ENCODE measurements at regions not wholly inside any gene's neighbourhood (a gene's known extent, or its start where the extent isn't known, plus 50 kb on each side); places are given as distances from the start of the nearest gene placed in this dataset.

GRCh38 chr2:102983786-102984185 lies 222.0 kb downstream of the TMEM182 start:
- dilution Hi-C loops (cut with MboI; ENCODE audit: extremely low pct_ligation_motif_present, low sequenced_read_pairs), result no loop called here
- Histone ChIP-seq H3K79me2 (ENCODE audit: control insufficient read depth, insufficient read depth, low read length) (no peaks in the 10 kb centered on the region), H3K9me3 (ENCODE audit: control insufficient read depth, low read depth, low read length) (no peaks in the 10 kb centered on the region), H3K27me3 (ENCODE audit: control insufficient read depth, extremely low read depth, insufficient read depth, low read length) (no peaks in the 10 kb centered on the region), H3K27ac (ENCODE audit: control insufficient read depth, insufficient read depth, low read length) (no peak overlapping the region), H2AFZ (ENCODE audit: control insufficient read depth, low read length) (no peak overlapping the region), H3K9me1 (ENCODE audit: control insufficient read depth, extremely low read depth, insufficient read depth, low read length) (no peaks in the 10 kb centered on the region), H3K36me3 (ENCODE audit: control insufficient read depth in 2 of 2, extremely low read depth in 1 of 2, insufficient read depth in 2 of 2, low read length in 2 of 2) (no peaks in the 10 kb centered on the region), H3K4me3 (ENCODE audit: control insufficient read depth in 2 of 3, extremely low read depth in 1 of 3, insufficient read depth in 2 of 3, low read depth in 1 of 3, low read length in 3 of 3) (no peak overlapping the region), H3K4me2 (ENCODE audit: control insufficient read depth, extremely low read depth, insufficient read depth, low read depth, low read length) (no peak overlapping the region), H3K9ac (ENCODE audit: control insufficient read depth, extremely low read depth, insufficient read depth, low read length) (no peak overlapping the region), H3K4me1 (ENCODE audit: control insufficient read depth, extremely low read depth, insufficient read depth, low read length) (no peaks in the 10 kb centered on the region), H4K20me1 (ENCODE audit: control insufficient read depth, extremely low read depth, insufficient read depth, low read length) (no peaks in the 10 kb centered on the region)
- FAIRE-seq (no peak), DNase-seq (ENCODE audit: low read depth, low spot score) (no peak)
- no peak for TF ChIP-seq EZH2 (IDR thresholded peaks at IDR 0.05; ENCODE audit: low read length)
- TF ChIP-seq CTCF (optimal IDR thresholded peaks at IDR 0.05 in 1 of 3, IDR thresholded peaks at IDR 0.05 in 1 of 3, conservative IDR thresholded peaks at IDR 0.05 in 1 of 3; ENCODE audit: extremely low read depth in 1 of 3, insufficient read depth in 2 of 3, low read length in 3 of 3), result no peak

GRCh38 chr2:102986826-102987490 lies 225.1 kb downstream of the TMEM182 start:
- dilution Hi-C loops (cut with MboI; ENCODE audit: extremely low pct_ligation_motif_present, low sequenced_read_pairs), result no loop called here
- Histone ChIP-seq H3K4me2 (ENCODE audit: control insufficient read depth, extremely low read depth, insufficient read depth, low read depth, low read length) (no peak overlapping the region), H3K79me2 (ENCODE audit: control insufficient read depth, insufficient read depth, low read length) (no peaks in the 10 kb centered on the region), H3K9me3 (ENCODE audit: control insufficient read depth, low read depth, low read length) (no peaks in the 10 kb centered on the region), H3K36me3 (ENCODE audit: control insufficient read depth in 2 of 2, extremely low read depth in 1 of 2, insufficient read depth in 2 of 2, low read length in 2 of 2) (no peaks in the 10 kb centered on the region), H3K27ac (ENCODE audit: control insufficient read depth, insufficient read depth, low read length) (no peak overlapping the region), H3K4me3 (ENCODE audit: control insufficient read depth in 2 of 3, extremely low read depth in 1 of 3, insufficient read depth in 2 of 3, low read depth in 1 of 3, low read length in 3 of 3) (no peak overlapping the region), H3K9ac (ENCODE audit: control insufficient read depth, extremely low read depth, insufficient read depth, low read length) (no peak overlapping the region), H3K4me1 (ENCODE audit: control insufficient read depth, extremely low read depth, insufficient read depth, low read length) (no peaks in the 10 kb centered on the region), H2AFZ (ENCODE audit: control insufficient read depth, low read length) (no peak overlapping the region), H3K27me3 (ENCODE audit: control insufficient read depth, extremely low read depth, insufficient read depth, low read length) (no peaks in the 10 kb centered on the region), H3K9me1 (ENCODE audit: control insufficient read depth, extremely low read depth, insufficient read depth, low read length) (no peaks in the 10 kb centered on the region), H4K20me1 (ENCODE audit: control insufficient read depth, extremely low read depth, insufficient read depth, low read length) (no peaks in the 10 kb centered on the region)
- FAIRE-seq, result no peak
- no peak for DNase-seq (ENCODE audit: low read depth, low spot score)
- TF ChIP-seq CTCF (optimal IDR thresholded peaks at IDR 0.05 in 1 of 3, IDR thresholded peaks at IDR 0.05 in 1 of 3, conservative IDR thresholded peaks at IDR 0.05 in 1 of 3; ENCODE audit: extremely low read depth in 1 of 3, insufficient read depth in 2 of 3, low read length in 3 of 3) (no peak), EZH2 (IDR thresholded peaks at IDR 0.05; ENCODE audit: low read length) (no peak)

Measured in keratinocyte (primary cell).